Sciatic nerve (tissue), 2 donors: ENCODE measurements at regions not wholly inside any gene's neighbourhood (a gene's known extent, or its start where the extent isn't known, plus 50 kb on each side); places are given as distances from the start of the nearest gene placed in this dataset.

Experiments used
- ATAC-seq: fragments of 200-7000 bp; cut with Tn5 transposase; one replicate; pipeline ENCODE4 v1.9.1; 2020; ENCODE audit warnings: mild to moderate bottlenecking, moderate library complexity
- DNase-seq: peaks from one replicate; pipeline ENCODE4 v3.0.0-alpha.2; 2020; ENCODE audit warnings: low spot score
- intact Hi-C: fragments of 100-400 bp; cut with DNase I; formaldehyde crosslinking; loops from one replicate; pipeline ENCODE4 v1.14.2; 2022
- donor health status: DM: no; HTN: no; CAD: no.
- donor health status: DM: no; HTN: no; CAD: no.

DNA sequence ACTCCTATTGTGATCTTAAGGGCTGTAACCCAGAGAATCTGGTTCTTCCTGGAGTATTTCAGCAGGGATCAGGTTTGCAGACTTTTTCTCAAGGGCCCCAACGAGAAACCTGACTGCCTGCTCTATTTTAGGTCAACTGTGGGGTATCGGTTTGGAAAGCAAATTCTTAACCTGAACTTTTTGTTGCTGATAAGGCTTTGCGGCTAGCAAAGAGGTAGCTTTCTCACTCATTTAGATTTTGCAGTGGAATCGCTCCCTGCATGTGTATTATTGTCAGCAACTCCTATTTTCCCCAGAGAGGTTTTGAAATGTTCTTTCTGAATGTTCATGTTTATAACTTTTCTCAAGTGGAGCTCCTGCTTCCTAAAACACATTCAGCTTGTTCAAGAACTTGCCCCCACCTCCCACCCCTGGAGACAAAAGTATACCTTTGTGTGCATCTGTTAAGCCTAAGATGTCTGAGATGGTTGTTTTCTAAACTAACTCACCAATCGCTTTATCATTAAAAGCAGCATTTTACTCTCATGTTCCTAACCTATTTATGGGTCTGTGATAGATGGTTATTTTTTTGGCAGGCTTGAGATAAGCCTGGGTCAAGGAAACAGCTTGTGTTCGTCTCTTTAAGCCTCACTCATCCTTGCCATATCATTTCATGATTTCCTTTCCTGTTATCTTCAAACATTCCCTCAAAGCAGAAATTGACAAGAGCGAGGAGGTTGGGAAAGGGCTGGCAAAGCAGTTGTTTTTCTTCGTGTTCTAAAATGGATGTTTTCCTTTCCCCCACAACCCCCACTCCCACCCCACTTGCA is 129.8 kb downstream of the BAMBI start:
- DNase-seq (no peak), ATAC-seq (peak; percentile 36)
- intact Hi-C loops: no loop called here

DNA sequence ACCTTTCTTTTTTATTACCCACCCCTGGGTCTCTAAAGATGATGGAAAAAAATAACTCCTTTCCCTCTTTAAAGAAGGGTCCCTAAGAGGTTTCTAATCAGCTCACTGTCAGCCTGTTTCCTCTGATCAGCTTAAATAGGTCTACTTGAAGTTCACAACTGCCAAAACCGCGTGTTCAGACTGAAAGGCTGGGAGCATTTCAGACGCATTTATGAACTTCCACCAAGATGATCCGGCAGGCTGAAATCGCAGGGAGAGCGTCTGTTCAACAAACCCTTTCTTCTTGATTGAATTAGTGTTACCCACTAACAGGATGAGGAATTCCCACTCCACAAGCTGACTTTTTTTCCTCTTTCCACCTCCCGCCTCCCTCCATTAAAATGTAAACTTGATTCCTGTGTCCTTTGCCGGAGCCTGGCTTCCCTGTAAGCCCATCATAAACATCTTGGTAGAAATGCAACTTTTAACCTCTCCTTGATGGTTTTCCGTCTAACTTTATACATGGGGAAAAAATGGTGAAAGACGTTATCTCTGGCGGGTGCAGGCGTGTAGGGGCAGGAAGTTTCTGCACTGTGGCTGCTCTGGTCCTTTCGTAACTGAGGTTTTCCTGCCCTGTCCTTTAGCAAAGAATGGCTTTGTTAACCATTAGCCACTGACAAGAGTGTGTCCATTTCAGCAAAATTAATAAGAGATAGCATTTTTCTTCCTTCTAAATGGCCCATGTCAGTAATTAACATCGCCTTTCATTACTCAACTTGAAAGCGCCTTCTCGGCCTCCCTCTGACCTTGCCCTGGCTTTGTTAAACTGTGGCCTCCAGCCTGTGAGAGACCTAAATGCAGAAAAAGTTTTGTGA is 130.7 kb downstream of the BAMBI start:
- ATAC-seq: peak; percentile 45
- no peak for DNase-seq
- intact Hi-C loops: no loop called here

DNA sequence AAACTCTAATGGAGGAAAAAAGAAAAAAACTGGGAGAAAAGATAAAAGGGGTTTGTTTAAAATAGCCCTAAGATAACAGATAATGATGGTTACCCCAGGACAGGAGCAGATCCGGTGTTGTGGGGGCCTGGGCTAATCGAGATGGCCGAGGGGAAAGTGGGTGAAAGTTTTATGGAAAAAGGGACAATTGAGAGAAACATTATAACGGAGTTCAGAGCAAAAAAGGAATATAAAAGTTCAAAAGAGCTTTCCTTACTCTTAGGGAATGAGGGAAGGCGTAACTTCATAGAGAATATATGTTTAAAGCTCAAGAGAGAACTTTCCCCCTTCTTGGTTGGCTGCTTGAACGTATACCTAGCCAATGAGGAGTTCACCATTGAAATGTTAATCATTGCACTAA is 131.4 kb downstream of the BAMBI start:
- ATAC-seq: no peak
- intact Hi-C loops: no loop called here

DNA sequence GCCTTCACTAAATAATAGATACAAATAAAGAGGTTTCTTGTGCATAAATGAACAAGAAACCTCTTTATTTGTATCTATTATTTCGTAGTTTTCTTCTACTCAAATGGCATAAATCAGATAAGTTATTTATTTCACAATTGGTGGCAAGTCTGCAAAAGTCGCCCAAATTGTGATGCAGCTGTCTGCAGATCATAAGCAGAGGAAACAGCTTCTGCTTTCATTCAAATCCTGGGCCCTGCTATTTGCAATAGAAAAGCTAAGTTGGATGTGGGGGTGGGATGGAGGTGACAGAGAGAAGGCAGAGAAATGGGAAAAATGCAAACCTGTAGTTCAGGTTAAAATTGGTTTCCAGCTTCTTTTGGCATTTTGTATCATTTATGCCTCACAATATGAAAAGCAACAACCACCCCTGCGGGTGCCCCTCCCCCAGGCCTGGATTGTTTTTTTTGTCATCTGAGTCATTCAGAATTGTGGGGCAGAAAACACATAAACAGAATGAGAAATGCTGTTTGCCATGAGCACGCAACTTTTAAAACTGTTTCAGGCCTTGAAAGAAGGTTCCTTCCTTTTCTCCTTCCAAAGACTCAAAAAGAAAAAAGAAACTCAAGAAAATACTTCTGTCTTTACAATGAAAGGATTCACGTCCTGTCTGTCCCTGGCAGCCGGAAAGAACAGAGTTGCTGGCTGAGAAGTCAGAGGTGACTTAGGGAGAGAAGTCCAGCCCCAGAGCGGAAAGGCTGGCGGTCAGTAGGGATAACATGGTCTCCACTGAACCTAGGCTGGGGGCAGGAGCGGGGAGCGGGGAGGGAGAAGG is 132.9 kb downstream of the BAMBI start:
- intact Hi-C loops: no loop called here
- DNase-seq (no peak), ATAC-seq (no peak)

More for the DNA sequence above, 131.4 kb downstream of the BAMBI start:
- DNase-seq: no peak

DNA sequence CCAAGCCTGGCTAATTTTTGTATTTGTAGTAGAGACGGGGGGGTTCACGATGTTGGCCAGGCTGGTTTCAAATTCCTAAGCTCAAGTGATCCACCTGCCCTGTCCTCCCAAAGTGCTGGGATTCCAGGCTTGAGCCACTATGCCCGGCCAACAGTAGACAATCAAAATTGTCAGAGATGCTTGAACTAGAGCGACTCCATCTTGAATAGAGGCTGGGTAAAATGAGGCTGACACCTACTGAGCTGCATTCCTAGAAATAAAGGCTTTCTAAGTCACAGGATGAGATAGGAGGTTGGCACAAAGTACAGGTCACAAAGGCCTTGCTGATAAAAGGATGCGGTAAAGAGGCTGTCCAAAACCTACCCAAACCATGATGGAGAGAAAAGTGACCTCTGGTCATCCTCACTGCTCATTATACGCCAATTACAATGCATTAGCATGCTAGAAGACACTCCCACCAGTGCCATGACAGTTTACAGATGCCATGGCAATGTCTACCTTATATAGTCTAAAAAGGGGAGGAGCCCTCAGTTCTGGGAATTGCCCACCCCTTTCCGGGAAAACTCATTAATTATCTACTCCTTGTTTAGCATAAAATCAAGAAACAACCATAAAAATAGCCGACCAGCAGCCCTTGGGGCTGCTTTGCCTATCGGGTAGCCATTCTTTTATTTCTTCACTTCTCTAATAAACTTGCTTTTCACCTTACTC is 134.5 kb downstream of the BAMBI start:
- intact Hi-C loops: no loop called here
- ATAC-seq (no peak), DNase-seq (no peak)

DNA sequence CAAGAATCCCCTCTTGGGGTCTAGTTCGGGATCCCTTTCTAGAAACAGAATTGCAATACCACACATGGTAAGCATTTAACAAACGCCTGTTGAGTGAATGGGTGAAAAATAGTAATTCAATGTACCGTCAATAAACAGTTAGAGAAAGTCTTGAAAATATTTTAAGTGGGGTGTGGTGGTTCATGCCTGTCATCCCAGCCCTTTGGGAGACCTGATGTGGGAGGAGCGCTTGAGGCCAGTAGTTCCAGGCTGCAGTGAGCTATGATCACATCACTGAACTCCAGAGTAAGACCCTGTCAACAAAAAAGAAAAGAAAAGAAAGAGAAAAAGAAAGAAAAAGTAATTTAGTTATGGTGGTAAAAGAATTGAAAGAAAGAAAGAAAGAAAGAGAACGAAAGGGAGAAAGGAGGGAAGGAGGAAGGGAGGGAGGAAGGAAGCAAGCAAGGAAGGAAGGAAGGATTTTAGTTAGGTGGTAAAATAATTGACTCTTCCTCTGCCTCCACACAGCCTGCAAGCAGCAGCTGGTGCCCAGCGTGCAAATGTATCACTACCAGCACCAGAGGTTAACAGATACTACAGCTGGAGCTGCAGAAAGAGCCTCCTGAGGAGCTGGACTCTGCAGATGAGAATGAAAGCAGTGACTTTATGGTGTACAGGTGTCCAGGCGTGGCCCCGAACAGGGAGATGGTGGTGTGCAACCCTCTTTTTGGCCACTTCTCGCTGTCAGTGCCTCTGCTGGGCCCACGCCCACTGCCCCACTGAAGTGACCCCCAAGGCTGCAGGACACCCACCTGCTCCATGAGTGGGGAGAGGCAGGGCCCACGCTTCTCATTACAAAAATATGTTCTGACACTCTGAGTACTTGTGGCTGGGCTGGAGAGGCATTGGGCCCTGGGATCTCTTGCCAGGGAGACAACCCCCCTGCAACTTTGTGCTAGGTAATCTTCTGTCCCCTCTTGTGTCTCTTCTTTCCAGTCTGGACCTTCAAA is 135.4 kb downstream of the BAMBI start:
- ATAC-seq: no peak
- intact Hi-C loops: no loop called here
- DNase-seq: no peak

DNA sequence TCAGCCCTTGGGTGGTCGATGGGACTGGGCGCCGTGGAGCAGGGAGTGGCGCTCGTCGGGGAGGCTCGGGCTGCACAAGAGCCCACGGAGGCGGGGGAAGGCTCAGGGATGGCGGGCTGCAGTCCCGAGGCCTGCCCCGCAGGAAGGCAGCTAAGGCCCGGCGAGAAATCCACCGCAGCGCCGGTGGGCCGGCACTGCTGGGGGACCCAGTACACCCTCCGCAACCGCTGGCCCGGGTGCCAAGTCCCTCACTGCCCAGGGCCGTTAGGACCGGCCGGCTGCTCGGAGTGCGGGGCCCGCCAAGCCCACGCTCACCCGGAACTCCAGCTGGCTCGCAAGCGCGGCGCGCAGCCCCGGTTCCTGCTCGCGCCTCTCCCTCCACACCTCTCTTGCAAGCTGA is 138.4 kb downstream of the BAMBI start:
- intact Hi-C loops: no loop called here
- no peak for DNase-seq

DNA sequence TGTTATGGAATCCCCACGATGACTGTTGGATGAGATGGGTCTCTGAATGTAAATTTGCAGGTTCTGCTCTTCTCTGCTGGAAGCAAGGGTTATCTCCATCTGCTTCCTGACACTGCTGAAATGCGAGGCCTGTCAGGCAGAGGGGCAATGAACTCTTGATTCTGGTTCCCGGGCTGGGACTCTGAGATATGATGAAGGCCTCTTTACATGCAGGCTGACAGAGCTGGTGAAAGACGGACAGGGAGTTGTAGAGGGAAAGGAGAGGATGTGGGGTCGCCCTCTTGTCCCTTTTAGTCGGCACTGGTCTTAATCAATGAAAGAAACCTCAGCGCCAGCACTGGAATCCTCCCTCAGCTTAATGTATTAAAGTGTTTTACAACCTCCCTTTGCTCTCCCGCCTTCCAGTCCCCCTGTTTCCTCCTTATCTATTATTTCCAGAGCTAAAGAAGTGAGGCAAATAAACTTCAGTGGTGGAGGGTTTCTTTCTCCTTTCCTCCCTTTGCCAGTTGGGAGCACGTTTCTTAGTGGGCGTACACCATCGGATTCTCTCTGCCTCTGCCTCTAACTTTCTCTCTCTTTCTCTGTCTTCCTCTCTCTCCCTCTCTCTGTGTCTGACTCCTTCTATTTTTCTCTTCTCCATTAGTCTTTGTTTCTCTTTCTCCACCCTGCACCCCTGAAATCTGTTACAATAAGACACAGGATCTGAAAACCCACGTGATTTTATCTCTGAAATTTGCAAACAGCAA is 145.6 kb downstream of the BAMBI start:
- no peak for DNase-seq
- ATAC-seq: no peak
- intact Hi-C loops: no loop called here

More for the DNA sequence above, 138.4 kb downstream of the BAMBI start:
- no peak for ATAC-seq

DNA sequence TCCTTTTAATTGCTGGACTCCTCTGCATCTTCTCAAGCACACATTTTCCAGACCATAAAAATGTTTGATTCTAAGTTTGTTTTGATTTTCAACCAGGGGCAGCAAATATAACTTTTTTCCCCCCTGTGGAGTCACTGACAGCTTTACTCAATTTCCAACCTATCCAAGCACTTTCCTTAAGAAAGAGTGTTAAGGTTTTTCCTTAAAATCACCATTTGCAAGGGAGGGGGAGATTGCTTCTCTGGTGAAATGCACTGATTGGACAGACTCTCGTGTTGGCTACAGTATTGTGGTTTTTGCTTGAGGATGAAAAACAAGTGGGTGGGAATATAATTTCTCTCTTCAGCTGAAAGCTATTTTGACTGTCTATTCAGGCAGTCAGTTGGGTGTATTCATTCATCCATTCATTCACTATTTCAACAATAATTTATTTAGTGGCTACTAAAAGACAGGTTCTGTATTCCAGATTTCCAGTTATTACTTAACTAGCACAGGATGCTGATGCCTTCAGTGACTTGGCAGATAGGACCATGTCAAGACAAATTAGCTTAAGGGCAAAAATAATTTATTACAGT is 146.3 kb downstream of the BAMBI start:
- ATAC-seq (no peak), DNase-seq (no peak)
- intact Hi-C loops: no loop called here

DNA sequence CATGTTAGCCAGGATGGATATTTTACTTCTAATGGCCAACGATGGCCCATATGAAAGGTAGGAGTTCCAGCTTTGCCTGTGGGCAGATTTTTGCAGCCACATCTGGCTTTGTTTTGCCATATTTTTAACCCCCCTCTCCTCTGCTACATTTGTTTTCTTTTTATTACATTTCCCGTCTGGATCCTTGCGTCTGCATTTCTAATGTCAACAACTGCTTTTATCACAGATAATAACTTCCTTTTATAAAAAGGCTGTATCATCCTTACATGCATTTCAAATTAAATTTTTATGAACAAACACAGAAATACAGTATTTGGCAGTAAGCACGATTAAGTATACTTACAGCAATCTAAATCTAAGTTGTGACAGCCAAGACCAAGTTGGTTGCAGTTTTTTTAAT is 156.0 kb downstream of the BAMBI start:
- ATAC-seq (no peak), DNase-seq (no peak)
- intact Hi-C loops: no loop called here

DNA sequence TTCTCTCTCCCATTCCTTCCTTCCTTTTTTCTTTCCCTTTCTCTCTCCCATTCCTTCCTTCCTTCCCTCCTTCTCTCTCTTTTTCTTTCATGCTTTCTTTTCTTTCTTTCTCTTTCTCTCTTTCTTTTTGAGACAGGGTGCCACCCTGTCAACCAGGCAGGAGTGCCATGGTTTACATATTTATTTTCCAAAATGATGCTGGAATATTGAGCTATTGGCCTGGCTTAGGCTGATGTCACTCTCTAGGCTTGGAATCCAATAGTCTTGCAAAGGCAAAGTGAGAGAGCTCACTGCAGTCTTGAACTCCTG is 159.1 kb downstream of the BAMBI start:
- no peak for DNase-seq
- intact Hi-C loops: no loop called here
- no peak for ATAC-seq

DNA sequence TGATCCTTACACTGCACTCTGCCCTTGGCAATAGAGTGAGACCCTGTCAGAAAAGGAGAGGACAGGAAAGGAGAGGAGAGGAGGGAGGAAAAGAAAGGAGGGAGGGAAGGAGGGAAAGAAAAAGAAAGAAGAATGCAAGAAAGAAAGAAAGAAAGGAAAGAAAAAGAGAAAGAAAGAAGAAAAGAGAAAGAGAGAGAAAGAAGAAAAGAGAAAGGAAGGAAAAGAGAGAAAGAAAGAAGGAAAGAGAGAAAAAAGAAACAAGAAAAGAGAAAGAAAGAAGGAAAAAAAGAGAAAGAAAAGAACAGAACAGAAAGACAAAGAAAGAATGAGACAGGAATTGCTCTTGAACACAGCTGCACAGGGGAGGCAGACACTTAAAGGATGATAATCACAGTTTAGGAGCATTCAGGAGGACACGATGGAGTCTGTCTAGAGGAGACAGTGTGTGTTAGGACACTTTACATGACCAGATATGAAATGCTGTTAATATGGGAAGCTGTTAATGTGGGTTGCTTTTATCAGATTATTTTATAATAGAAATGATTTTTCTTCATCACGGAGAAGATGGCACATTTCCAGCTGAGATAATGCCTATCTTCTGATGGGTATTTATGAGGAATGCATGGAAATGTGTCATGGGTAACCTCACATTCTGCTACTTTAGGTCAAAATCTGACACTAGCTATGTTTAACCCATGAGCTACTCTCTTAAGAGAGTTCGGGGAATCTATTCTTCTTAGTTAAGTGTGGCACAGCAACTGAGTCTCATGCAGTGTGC is 160.5 kb downstream of the BAMBI start:
- no peak for DNase-seq
- intact Hi-C loops: no loop called here
- ATAC-seq: no peak

DNA sequence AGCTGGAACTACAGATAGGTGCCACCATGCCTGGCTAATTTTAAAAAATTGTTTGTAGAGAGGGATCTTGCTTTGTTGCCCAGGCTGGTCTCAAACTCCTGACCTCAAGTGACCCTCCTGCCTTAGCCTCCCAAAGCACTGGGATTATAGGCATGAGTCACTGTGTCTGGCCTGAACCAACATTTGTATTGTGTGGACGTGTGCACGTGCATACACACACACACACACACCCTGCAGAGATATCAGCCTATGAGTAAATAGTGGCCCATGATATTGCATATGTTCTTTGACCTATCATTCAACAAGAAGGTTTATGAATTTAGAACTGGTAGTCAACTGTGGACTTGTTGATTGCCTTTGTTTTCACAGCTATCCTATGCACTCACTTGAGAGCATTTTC is 161.6 kb downstream of the BAMBI start:
- intact Hi-C loops: no loop called here
- ATAC-seq (no peak), DNase-seq (no peak)

DNA sequence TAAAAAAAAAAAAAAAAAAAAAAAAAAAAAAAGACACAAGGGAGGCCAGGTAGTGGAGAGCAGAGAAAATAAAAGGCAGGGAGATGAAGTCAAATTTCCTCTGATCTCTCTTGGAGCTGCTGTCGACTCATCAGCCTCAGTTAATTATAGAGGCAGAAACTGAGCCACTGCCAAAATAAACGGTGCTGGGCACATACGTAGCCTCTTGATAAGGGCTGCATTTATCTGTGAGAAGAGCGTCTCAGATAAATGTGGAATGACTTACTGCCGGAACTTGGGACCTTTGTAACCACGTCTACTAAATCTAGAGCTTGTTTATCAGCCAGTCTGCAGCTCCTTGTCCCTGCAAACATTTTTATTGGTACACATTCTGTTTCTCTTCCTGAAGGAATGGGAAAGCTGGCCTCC is 162.3 kb downstream of the BAMBI start:
- no peak for DNase-seq
- intact Hi-C loops: no loop called here
- no peak for ATAC-seq

DNA sequence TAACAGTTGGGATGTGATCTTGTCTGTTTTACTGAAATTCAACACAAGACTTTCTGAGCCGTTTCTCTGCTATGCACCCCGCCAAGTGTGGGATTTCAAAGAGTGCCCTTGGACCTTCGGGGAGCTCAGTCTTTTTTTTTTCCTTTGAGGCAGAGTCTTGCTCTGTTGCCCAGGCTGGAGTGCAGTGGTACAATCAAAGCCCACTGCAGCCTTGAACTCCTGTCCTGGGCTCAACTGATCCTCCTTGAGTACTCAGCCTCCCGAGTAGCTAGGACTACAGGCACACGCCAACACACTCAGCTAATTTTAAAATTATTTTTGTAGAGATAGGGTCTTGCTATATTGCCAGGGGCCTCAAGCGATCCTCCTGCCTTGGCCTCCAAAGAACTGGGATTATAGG is 162.9 kb downstream of the BAMBI start:
- DNase-seq: no peak
- no peak for ATAC-seq
- intact Hi-C loops: no loop called here

DNA sequence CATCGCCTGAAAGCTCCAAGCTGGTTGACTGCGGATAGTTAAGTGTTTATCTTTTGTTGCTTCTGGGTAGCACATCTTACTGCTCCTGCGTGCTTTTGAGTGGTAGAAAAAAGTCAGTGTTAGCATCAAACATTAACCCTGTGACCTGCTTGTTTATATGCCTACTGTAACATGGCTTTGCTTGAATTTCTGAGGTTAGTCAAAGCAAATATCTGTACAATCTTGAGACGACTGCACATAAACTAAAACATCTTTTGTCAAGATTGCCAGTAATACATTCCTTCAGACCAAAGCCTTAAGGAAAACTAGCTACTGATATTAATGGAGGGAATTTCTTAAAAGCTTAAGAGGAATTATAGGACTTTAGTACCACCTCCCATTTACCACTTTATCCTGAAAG is 163.7 kb downstream of the BAMBI start:
- ATAC-seq (no peak), DNase-seq (no peak)
- intact Hi-C loops: no loop called here
